ENCODE measurements at regions not wholly inside any gene's neighbourhood (a gene's known extent, or its start where the extent isn't known, plus 50 kb on each side); places are given as distances from the start of the nearest gene placed in this dataset.

DNA sequence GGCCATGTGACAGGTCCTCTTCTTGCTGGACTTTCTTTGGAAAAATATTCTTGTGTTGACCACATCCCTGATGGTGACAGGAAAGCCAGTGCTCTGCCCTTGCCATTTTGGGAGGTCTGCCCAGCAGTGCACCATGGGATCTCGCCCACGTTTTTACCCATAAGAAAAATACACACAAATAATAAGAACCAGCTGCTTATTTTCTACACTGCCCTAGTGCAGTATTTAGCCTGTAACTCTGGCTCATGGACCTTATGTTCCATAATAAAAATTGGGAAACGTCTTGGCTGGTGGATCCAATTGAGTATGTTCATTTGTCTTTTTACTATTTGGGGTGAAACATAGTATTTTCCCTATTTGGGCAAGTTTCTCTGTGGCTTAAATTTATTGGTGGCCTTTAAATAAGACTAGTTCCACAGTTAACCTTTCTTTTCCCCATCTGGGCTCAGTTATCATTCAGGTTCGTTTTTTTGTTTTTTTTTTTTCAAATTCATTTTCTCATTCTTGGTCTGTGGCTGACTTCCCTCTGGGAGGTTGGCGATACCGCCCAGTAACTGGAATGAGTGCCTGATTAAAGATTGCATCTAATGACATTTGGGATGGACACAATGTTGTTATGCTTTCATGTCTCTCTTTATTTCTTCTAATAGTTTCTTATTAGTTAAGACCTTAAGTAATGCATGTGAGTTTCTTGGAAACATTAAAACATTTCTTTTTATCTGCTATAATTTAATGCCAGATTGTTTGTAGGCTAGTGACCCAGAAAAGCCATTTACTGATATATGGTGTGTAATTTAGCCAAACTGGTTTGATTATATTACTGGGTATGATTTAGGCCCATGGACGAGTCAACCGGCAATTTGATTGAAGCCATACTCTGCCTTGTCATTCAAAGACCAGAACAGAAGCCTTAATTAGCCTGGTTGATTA, 163.7 kb downstream of the FGF10 start:
- H3K4me2 ChIP-seq = no peak overlapping the region
- peaks cover 3% of the 10 kb centered on the region for H3K27me3 Mint-ChIP-seq (ENCODE audit: insufficient read depth, low read depth)
- H3K4me1 Mint-ChIP-seq = no peaks in the 10 kb centered on the region
- H3K27me3 ChIP-seq = no peaks in the 10 kb centered on the region
- no peak for DNase-seq (ENCODE audit: low spot score)
- no peak overlapping the region for H3K4me3 ChIP-seq
- no peaks in the 10 kb centered on the region for H3K79me2 ChIP-seq (ENCODE audit: low read depth)
- H3K27ac Mint-ChIP-seq = no peak overlapping the region
- H4K20me1 ChIP-seq (ENCODE audit: low read depth) = no peaks in the 10 kb centered on the region
- no peaks in the 10 kb centered on the region for H3K36me3 ChIP-seq
- TF ChIP-seq, protein P1, sequence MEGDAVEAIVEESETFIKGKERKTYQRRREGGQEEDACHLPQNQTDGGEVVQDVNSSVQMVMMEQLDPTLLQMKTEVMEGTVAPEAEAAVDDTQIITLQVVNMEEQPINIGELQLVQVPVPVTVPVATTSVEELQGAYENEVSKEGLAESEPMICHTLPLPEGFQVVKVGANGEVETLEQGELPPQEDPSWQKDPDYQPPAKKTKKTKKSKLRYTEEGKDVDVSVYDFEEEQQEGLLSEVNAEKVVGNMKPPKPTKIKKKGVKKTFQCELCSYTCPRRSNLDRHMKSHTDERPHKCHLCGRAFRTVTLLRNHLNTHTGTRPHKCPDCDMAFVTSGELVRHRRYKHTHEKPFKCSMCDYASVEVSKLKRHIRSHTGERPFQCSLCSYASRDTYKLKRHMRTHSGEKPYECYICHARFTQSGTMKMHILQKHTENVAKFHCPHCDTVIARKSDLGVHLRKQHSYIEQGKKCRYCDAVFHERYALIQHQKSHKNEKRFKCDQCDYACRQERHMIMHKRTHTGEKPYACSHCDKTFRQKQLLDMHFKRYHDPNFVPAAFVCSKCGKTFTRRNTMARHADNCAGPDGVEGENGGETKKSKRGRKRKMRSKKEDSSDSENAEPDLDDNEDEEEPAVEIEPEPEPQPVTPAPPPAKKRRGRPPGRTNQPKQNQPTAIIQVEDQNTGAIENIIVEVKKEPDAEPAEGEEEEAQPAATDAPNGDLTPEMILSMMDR (IDR thresholded peaks at IDR 0.05) = no peak
- TF ChIP-seq EZH2phosphoT487 (IDR thresholded peaks at IDR 0.05) = no peak
- no peak for TF ChIP-seq EZH2 (IDR thresholded peaks at IDR 0.05)
- H2AFZ ChIP-seq (replicated peaks) = no peak overlapping the region
- no peak overlapping the region for H3K4me3 Mint-ChIP-seq
- H3K36me3 Mint-ChIP-seq = no peaks in the 10 kb centered on the region
- H3K9ac ChIP-seq = no peak overlapping the region
- no peaks in the 10 kb centered on the region for H3F3A ChIP-seq (ENCODE audit: low read depth)
- no peaks in the 10 kb centered on the region for H3K9me3 Mint-ChIP-seq
- no peaks in the 10 kb centered on the region for H3K4me1 ChIP-seq
- H3K27ac ChIP-seq = no peak overlapping the region
- H3K9me3 ChIP-seq (ENCODE audit: low read depth) = no peaks in the 10 kb centered on the region

DNA sequence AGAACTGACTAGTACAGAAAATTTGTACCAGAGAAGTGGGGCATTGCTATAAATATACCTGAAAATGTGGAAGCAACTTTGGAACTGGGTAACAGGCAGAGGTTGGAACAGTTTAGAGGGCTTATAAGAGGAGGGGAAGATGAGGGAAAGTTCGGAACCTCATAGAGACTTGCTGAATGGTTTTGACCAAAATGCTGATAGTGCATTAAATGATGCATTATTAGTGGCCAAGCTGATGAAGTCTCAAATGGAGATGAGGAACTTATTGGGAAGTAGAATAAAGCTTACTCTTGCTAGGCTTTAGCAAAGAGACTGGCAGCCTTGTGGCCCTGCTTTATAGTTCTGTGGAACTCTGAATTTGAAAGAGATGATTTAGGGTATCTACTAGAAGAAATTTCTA, 189.8 kb downstream of the FGF10 start:
- no peak overlapping the region for H3K4me3 ChIP-seq
- no peak for DNase-seq (ENCODE audit: low spot score)
- peaks cover 6% of the 10 kb centered on the region for H3K27me3 Mint-ChIP-seq (ENCODE audit: insufficient read depth, low read depth)
- H2AFZ ChIP-seq (replicated peaks) = no peak overlapping the region
- H3K9ac ChIP-seq = no peak overlapping the region
- no peaks in the 10 kb centered on the region for H3K9me3 ChIP-seq (ENCODE audit: low read depth)
- H3K36me3 ChIP-seq = no peaks in the 10 kb centered on the region
- TF ChIP-seq EZH2 (IDR thresholded peaks at IDR 0.05) = no peak
- TF ChIP-seq, protein P1 (IDR thresholded peaks at IDR 0.05) = no peak
- H3F3A ChIP-seq (ENCODE audit: low read depth) = no peaks in the 10 kb centered on the region
- no peaks in the 10 kb centered on the region for H3K4me1 Mint-ChIP-seq
- no peaks in the 10 kb centered on the region for H3K79me2 ChIP-seq (ENCODE audit: low read depth)
- no peak overlapping the region for H3K4me2 ChIP-seq
- no peak overlapping the region for H3K4me3 Mint-ChIP-seq
- H3K4me1 ChIP-seq = no peaks in the 10 kb centered on the region
- peaks cover 19% of the 10 kb centered on the region for H3K9me3 Mint-ChIP-seq
- no peaks in the 10 kb centered on the region for H3K27me3 ChIP-seq
- H3K27ac ChIP-seq = no peak overlapping the region
- H3K27ac Mint-ChIP-seq = no peak overlapping the region
- no peaks in the 10 kb centered on the region for H4K20me1 ChIP-seq (ENCODE audit: low read depth)
- no peaks in the 10 kb centered on the region for H3K36me3 Mint-ChIP-seq

DNA sequence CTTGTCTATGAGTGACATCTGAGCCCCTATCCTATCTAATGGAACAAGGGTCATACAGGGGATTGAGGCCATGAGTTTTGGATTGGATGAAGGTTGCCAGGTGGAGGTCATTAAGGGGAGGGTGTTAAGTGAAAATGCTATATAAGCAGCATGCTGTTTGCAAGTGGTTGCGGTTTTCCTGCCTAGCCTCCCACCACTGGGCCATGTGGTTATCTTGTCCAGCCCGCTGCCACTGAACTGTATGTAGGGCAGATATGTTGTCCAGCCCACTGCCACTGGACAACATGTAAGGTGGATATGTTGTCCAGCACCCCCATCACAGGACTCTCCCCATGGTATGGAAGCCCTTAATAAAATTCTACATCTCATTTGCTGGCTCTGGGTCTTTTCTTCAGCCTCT, 200.0 kb downstream of the FGF10 start:
- Histone ChIP-seq H3K9me3 (ENCODE audit: low read depth) (no peaks in the 10 kb centered on the region), H2AFZ (replicated peaks) (no peak overlapping the region), H3K4me3 (no peak overlapping the region), H3K9ac (no peak overlapping the region), H3K36me3 (no peaks in the 10 kb centered on the region), H3K27ac (no peak overlapping the region), H3K4me1 (no peaks in the 10 kb centered on the region), H3K79me2 (ENCODE audit: low read depth) (no peaks in the 10 kb centered on the region), H3F3A (ENCODE audit: low read depth) (no peaks in the 10 kb centered on the region), H3K27me3 (no peaks in the 10 kb centered on the region), H3K4me2 (no peak overlapping the region), H4K20me1 (ENCODE audit: low read depth) (no peaks in the 10 kb centered on the region)
- TF ChIP-seq, protein P1 (IDR thresholded peaks at IDR 0.05) = no peak
- TF ChIP-seq EZH2 (IDR thresholded peaks at IDR 0.05) (no peak), EZH2phosphoT487 (IDR thresholded peaks at IDR 0.05) (no peak)
- H3K9me3 Mint-ChIP-seq = peaks cover 8% of the 10 kb centered on the region
- peaks cover 10% of the 10 kb centered on the region for H3K4me1 Mint-ChIP-seq
- no peaks in the 10 kb centered on the region for H3K27me3 Mint-ChIP-seq (ENCODE audit: insufficient read depth, low read depth)
- no peak overlapping the region for H3K4me3 Mint-ChIP-seq
- DNase-seq (ENCODE audit: low spot score) = no peak
- H3K36me3 Mint-ChIP-seq = no peaks in the 10 kb centered on the region
- H3K27ac Mint-ChIP-seq = no peak overlapping the region

All from neural progenitor cell (in vitro differentiated cells).